NOMO-1 (cell line): ENCODE measurements at regions not wholly inside any gene's neighbourhood (a gene's known extent, or its start where the extent isn't known, plus 50 kb on each side); places are given as distances from the start of the nearest gene placed in this dataset.

Experiments
- DNase-seq, 2 experiments: peaks; one replicate each; lab custom pipeline; 2025; ENCODE audit not compliant: unreplicated experiment in 2 of 2; lab: John Stamatoyannopoulos, UW

DNA sequence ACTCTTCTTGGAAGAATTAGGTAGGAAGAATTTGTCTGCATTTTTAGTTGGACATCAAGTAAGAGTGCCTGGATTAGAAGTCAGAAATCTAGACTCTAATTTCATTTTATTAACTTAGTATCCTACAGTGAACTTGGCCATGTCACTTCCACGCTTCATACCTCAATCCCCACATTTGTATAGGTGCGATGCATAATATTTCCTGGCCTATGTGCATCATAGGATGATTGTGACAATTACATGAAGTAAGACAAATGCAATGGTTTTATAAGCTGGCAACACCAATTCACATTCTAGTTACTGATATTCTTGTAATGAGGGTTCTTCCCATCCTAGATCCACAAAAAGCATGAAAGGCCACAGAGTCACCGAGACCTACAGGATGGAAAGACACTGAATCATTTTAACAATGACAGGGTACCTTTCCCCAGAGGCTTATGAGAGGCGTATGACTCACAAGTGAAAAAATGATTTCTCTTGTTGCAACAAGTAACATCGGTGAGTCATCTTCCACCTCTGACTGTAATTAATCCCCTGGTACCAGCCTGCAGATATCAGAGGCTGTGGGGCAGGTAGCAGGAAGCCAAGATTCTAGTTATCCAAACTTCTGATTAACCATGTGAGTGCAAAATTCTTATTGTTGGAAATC is 56.0 kb upstream of the OR5AK2 start:
- DNase-seq, result peak in 1 of 2 experiments; percentile 19

DNA sequence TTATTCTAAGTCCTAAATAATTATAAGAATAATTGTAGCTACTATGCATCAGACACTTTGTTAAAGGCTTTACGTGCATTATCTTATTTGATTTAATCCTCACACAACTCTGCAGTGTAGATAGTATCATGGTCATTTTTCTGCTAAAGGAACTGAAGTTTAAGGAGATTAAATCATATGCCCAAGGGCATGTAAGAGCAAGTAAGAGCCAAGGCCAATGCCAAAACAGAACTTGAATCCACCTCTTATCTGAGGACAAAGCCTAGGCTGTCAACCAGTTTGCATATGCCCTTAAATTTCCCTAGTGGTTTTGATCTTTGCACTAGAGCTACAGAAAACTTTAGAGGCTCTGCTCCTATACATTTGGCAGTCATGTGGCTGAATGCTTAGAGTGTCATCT is 65.6 kb upstream of the OR5AK2 start:
- no peak for DNase-seq

DNA sequence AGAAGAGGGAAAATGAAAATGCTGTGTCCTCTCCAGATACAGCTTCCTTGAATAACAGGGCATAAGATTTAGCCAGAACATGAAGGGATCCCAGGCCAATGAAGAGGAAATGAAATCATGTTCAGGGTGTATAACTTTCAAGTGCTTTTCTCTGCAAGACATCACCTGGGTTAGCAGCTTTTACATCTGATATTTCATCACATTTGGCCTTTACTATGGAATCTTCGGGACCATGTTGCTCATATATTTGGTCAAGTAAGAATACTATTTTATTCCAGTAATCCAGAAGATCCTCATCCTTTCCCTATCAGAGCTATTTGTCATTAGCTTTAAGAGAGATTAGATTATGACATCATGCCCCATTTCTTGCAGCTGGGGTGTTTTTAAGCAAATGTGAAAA is 66.3 kb upstream of the OR5AK2 start:
- no peak for DNase-seq

- no peak for DNase-seq
These were observed 70.9 kb upstream of the OR5AK2 start for GRCh38 chr11:56917708-56918400.

GRCh38 chr11:56916587-56916986 is 72.1 kb upstream of the OR5AK2 start:
- no peak for DNase-seq

DNA sequence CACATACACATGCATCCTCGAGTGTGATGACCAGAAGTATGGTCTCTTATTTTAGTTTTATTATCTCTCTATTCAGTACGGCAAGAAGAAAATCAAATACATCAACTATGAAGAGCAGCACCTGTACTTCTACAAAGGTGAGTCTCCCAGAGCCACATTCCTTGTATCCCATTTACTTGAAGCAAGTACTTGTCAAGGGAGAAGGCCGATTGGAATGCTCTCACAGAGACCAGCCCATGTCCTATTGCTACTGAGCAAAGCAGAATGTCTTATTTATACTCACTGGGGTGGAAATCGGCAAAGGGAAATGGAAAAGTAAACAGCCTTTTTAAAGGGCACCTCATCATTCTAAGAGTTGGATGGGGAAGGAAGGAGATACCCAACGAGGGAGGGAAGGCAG is 72.6 kb upstream of the OR5AK2 start:
- DNase-seq, result no peak

DNA sequence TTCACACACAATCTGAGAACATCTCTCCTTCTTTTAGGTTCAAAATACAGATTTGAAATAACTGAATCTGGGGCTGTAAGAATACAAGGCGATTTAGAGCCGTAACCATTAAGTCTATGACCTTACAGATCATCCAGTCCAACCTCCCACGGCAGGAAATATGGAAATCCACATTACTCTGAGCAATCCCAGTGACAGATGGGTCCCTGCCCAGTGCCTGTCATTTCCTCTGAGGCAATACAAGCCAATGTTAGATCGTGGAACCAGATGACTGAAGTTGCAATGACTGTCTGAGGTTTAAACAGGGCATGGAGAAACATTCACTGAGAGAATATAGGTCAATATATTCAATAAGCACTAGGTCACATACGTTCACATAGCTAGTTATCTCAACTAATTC is 77.4 kb upstream of the OR5AK2 start:
- no peak for DNase-seq

DNA sequence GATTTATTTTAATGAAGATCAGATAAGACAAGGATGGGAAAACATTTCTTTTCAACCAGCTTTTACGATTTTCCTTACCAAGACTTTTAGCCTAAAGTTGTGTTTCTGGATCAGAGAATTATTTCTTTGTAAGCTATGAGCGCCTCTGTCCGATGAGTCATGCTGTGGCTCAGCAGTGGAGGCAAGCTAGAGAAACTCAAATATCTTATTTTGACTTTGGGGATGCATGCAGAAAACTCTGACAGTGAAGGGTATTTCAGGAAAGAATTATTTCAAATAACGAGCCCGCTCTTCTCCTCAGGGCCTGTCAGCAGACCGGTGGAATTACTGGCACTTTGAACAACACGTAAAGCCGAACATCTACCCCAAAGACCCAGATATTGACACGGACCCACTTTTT is 77.9 kb upstream of the OR5AK2 start:
- DNase-seq, result no peak

DNA sequence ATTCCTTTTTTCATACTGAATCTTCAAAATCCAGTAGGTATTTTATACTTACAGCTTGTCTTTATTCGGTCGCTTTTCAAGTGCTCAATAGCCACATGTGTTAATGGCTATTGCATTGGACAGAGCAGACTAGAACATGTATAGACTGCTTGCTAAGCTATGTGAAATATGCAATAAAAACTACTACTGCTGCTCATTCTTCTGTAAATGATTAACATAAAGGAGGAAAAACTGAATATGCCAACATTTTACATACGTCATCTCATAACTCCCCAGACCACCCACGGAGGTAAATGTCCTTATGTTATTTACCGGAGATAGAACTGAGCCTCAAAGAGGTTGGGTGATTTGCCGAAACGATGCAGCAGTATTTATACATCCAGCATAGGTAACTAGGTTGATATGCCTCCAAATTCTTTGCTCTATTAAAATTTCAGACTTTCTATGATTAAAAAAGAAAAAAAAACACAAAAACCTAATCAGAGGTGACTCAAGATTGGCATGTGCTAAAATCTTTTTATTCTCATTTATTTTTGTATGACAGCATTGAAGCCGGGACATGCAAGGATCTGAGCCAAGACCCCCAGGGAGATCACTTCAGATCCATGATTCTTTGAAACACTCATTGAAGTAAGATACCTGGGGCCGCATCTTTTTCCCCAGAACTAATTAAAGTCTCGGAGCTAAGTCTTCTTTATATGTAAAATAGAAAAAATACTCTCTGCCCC is 78.5 kb upstream of the OR5AK2 start:
- no peak for DNase-seq

GRCh38 chr11:56909563-56909962 is 79.2 kb upstream of the OR5AK2 start:
- DNase-seq, result no peak

DNA sequence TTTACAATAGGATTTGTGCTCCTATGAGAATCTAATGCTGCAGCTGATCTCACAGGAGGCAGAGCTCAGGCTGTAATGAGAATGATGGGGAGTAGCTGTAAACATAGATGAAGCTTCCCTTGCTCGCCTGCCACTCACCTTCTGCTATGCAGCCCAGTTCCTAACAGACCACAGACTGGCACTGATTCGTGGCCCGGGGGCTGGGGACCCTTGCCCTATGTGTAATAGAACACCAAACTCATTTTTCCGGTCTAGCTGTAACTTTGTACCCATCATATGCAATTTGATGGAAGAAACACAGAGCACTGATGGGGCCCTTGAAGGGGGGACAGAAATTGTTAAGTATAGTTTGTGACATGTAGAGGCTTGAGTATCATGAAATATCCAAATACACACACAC is 79.6 kb upstream of the OR5AK2 start:
- no peak for DNase-seq

DNA sequence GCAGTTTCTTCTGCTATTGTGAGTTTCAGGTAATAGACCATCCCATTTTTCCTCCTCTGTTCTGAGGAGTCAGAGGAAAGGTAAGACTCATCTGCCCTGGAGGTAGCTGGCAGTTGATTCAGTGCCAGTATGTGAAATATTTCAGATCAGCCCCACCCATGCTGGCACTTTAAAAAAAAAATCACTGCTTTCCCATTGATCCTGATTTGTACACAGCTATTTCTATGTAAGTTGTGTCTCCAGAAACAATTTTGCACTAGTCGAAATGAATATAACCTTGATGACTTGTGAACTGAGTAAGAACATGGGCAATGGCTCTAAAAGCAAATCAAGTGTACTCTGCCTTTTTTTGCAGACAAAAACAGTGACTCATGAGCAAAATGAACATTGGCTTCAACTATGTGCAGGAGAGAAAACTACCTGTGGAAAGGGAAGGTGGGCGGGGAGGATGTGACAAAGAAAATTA is 82.0 kb upstream of the OR5AK2 start:
- no peak for DNase-seq

GRCh38 chr11:56905936-56906335 is 82.8 kb upstream of the OR5AK2 start:
- no peak for DNase-seq

- no peak for DNase-seq
These were observed 83.3 kb upstream of the OR5AK2 start for GRCh38 chr11:56905442-56905841.

DNA sequence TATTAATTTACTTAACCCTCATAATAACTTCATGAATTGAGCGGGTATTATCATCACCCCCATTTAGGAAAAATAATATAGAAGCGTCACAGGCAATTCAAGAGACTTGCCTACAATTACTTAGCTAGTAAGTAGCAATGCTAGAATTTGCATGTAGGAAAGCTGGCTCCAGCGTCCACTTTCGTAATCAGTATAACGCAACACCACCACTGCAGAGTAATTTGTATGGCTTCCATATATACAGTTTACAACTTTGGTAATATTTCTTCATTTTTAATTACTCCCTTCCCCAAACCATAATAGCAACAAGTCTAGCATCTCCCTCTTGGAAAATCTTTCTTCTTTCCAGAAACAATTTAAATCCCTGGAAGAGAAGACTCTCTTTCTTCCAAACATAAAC is 89.9 kb upstream of the OR5AK2 start:
- peak; percentile 49 to 76 for DNase-seq

- no peak for DNase-seq
These were observed 98.0 kb upstream of the OR5AK2 start for GRCh38 chr11:56890584-56891305.

GRCh38 chr11:56889986-56890385 is 98.7 kb upstream of the OR5AK2 start:
- no peak for DNase-seq

GRCh38 chr11:56887940-56888339 is 100.8 kb upstream of the OR5AK2 start:
- no peak for DNase-seq

GRCh38 chr11:56886455-56886854 is 102.3 kb upstream of the OR5AK2 start:
- no peak for DNase-seq

- DNase-seq, result no peak
These were observed 102.9 kb upstream of the OR5AK2 start for GRCh38 chr11:56885854-56886253.

- DNase-seq, result no peak
These were observed 103.5 kb upstream of the OR5AK2 start for GRCh38 chr11:56885177-56885576.
